ENCODE measurements at regions not wholly inside any gene's neighbourhood (a gene's known extent, or its start where the extent isn't known, plus 50 kb on each side); places are given as distances from the start of the nearest gene placed in this dataset.

- H3K4me1 ChIP-seq (ENCODE audit: control insufficient read depth in 1 of 2, insufficient read depth in 1 of 2, low read depth in 1 of 2, low read length in 1 of 2), result no peaks in the 10 kb centered on the region
- H3K36me3 ChIP-seq, result no peaks in the 10 kb centered on the region
- no peak overlapping the region for H3K27ac ChIP-seq
- no peaks in the 10 kb centered on the region for H3K9me3 ChIP-seq
- H3K4me3 ChIP-seq (ENCODE audit: low read depth in 1 of 2, low read length in 1 of 2), result no peak overlapping the region
- no peaks in the 10 kb centered on the region for H3K27me3 ChIP-seq
- TF ChIP-seq CTCF (IDR thresholded peaks at IDR 0.05), result no peak
These were observed 92.8 kb upstream of the EDIL3 start for GRCh38 chr5:84477485-84477884.

- Histone ChIP-seq H3K4me1 (ENCODE audit: control insufficient read depth in 1 of 2, insufficient read depth in 1 of 2, low read depth in 1 of 2, low read length in 1 of 2) (no peaks in the 10 kb centered on the region), H3K27ac (no peak overlapping the region), H3K9me3 (no peaks in the 10 kb centered on the region), H3K4me3 (ENCODE audit: low read depth in 1 of 2, low read length in 1 of 2) (no peak overlapping the region), H3K27me3 (no peaks in the 10 kb centered on the region), H3K36me3 (no peaks in the 10 kb centered on the region)
- no peak for TF ChIP-seq CTCF (IDR thresholded peaks at IDR 0.05)
These were observed 89.4 kb upstream of the EDIL3 start for GRCh38 chr5:84474126-84474525.

GRCh38 chr5:84453405-84453804 lies 68.7 kb upstream of the EDIL3 start:
- H3K4me1 ChIP-seq (ENCODE audit: control insufficient read depth in 1 of 2, insufficient read depth in 1 of 2, low read depth in 1 of 2, low read length in 1 of 2), result no peaks in the 10 kb centered on the region
- H3K4me3 ChIP-seq (ENCODE audit: low read depth in 1 of 2, low read length in 1 of 2), result no peak overlapping the region
- H3K36me3 ChIP-seq, result no peaks in the 10 kb centered on the region
- H3K27ac ChIP-seq, result no peak overlapping the region
- H3K27me3 ChIP-seq, result no peaks in the 10 kb centered on the region
- no peaks in the 10 kb centered on the region for H3K9me3 ChIP-seq
- TF ChIP-seq CTCF (IDR thresholded peaks at IDR 0.05), result no peak

- Histone ChIP-seq H3K4me1 (ENCODE audit: control insufficient read depth in 1 of 2, insufficient read depth in 1 of 2, low read depth in 1 of 2, low read length in 1 of 2) (no peaks in the 10 kb centered on the region), H3K27ac (no peak overlapping the region), H3K27me3 (no peaks in the 10 kb centered on the region), H3K36me3 (no peaks in the 10 kb centered on the region), H3K9me3 (no peaks in the 10 kb centered on the region), H3K4me3 (ENCODE audit: low read depth in 1 of 2, low read length in 1 of 2) (no peak overlapping the region)
- TF ChIP-seq CTCF (IDR thresholded peaks at IDR 0.05), result no peak
These were observed 66.1 kb upstream of the EDIL3 start for GRCh38 chr5:84450617-84451414.

GRCh38 chr5:84445049-84445685 lies 60.5 kb upstream of the EDIL3 start:
- Histone ChIP-seq H3K9me3 (no peaks in the 10 kb centered on the region), H3K4me3 (ENCODE audit: low read depth in 1 of 2, low read length in 1 of 2) (no peak overlapping the region), H3K27me3 (no peaks in the 10 kb centered on the region), H3K4me1 (ENCODE audit: control insufficient read depth in 1 of 2, insufficient read depth in 1 of 2, low read depth in 1 of 2, low read length in 1 of 2) (no peaks in the 10 kb centered on the region), H3K27ac (no peak overlapping the region), H3K36me3 (no peaks in the 10 kb centered on the region)
- no peak for TF ChIP-seq CTCF (IDR thresholded peaks at IDR 0.05)

Measured in neutrophil (primary cell).